GM10248 (cell line): ENCODE measurements at regions not wholly inside any gene's neighbourhood (a gene's known extent, or its start where the extent isn't known, plus 50 kb on each side); places are given as distances from the start of the nearest gene placed in this dataset.

Experiments
- CTCF ChIA-PET: fragments of 300-600 bp; sonication (Branson Sonifier 250); formaldehyde crosslinking; extraction: SDS; loops from one replicate; lab custom pipeline; 2021; ENCODE audit warnings: antibody characterized with exemption; lab: Yijun Ruan, JAX
- POLR2A ChIA-PET: fragments of 350-650 bp; sonication (Branson Sonifier 250); formaldehyde crosslinking; extraction: SDS; loops from one replicate; lab custom pipeline; 2020; ENCODE audit warnings: antibody characterized with exemption; lab: Yijun Ruan, JAX
- DNase-seq: peaks from one replicate; pipeline ENCODE4 v3.0.0; 2012; ENCODE audit errors: extremely low spot score
- TF ChIP-seq, protein P1 (sequence below): IDR thresholded peaks from 2 replicates; pipeline ENCODE4 v1.5.1; 2012; ENCODE audit warnings: mild to moderate bottlenecking, low read depth; ENCODE audit errors: extremely low read depth, missing control alignments, control extremely low read depth

GRCh38 chr12:114944736-114945135 is 260.8 kb upstream of the TBX3 start:
- CTCF ChIA-PET = no interaction called here
- no peak for DNase-seq
- POLR2A ChIA-PET = no interaction called here
- TF ChIP-seq, protein P1, sequence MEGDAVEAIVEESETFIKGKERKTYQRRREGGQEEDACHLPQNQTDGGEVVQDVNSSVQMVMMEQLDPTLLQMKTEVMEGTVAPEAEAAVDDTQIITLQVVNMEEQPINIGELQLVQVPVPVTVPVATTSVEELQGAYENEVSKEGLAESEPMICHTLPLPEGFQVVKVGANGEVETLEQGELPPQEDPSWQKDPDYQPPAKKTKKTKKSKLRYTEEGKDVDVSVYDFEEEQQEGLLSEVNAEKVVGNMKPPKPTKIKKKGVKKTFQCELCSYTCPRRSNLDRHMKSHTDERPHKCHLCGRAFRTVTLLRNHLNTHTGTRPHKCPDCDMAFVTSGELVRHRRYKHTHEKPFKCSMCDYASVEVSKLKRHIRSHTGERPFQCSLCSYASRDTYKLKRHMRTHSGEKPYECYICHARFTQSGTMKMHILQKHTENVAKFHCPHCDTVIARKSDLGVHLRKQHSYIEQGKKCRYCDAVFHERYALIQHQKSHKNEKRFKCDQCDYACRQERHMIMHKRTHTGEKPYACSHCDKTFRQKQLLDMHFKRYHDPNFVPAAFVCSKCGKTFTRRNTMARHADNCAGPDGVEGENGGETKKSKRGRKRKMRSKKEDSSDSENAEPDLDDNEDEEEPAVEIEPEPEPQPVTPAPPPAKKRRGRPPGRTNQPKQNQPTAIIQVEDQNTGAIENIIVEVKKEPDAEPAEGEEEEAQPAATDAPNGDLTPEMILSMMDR = no peak

DNA sequence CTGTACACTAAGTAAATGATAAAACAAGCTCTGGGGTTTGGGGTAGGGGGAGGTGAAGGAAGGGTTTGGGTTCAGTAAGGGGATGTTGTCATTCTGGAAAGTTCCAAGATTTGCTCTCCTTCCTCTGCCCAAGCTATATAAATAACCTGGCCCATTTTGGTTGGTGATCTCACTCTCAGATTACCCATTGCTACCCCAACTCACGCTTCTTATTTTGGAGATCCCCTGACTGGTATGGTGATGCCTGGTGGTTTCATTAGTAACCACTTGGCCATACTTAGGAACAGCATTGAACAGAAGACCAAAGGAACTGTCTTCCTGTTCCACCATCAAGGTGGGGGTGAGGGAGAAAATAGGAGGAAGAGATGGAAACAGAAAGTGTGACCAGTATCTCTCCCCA is 259.6 kb upstream of the TBX3 start:
- no peak for DNase-seq
- ChIA-PET POLR2A (no interaction called here), CTCF (interaction anchor here (1.0 kb wide), 1 partner anchor 13 kb away, joined by 3 read pairs; no protein-coding TSS in a partner anchor)
- TF ChIP-seq, protein P1 = no peak

DNA sequence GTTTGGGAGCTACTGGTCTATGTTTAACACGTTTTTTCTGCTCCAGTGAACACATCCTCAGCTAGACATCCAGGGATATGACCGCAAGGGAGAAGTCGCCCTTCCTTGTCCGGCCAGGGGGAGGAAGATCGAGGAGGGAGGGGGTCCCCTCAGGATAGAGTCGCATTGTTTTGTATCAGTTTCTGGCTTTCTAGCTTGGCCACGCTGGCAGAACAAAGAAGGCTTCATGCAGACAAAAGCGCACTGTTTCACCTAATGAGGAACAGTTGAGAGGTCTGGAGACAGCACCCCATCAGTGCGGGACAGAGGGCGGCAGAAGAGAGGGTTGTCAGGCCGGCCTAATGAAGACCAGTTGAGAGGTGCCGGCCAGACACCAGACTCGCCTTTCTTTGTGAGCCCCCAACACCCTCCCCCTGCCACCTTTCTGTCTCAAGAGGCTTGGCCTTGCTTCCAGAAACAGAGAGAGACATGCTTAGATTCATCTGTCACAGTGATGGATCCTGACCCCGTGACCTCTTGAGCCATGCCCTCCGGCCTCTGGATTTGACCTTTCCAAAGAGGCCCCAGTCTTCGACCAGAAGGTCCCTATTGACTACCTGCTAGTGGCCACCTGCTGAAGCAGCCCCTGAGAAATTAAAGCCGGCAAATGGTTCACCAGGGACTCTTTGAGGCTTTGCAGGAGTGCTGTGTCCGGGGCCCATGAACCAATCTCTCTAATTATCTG is 254.7 kb upstream of the TBX3 start:
- TF ChIP-seq, protein P1 = no peak
- ChIA-PET POLR2A (no interaction called here), CTCF (interaction anchor here (1.4 kb wide), 1 partner anchor 11 kb away, joined by 4 read pairs; no protein-coding TSS in a partner anchor)
- no peak for DNase-seq

DNA sequence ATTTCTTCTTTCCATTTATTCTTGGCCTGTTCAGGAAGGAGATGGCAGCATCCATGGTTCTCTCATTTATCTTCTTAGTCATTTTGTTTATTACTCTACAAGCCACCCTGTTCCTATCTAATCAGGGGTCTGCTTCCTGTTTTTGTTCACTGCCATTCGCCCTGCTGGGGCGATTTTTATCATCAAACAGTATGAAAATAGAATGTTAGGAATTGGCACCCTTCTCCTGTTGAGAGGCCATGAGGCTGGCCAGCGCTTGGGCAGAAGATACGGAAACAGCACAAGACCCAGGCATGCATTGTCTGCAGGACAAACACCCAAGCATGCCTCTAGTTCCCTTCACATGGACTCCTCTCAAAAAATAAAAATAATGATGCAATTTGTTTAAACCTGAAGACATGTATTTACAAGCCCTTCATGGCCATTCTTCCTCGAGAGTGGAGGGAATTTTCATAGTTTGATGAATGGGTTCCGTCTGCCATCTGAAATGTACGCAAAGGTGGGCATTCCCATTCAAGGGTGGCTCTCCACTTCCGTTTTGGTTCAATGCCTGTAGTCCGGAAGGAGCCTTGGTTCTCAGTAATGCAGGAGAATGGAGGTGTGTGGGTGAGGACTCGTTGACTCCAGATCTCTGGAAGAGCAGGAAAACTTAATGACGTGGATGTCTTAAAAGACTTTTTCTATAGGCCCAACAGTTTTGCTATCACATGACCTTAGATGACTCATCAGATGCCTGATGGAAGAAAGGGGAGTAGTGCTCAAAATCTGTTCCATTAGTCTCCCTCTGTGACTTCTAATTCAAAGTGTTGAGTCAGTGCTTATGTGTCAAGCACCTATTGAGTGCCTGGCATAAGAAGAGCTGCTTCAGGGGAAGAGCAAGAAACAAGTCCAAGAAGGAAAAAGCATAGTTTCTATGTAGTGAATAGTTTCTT is 252.4 kb upstream of the TBX3 start:
- DNase-seq = no peak
- ChIA-PET POLR2A (no interaction called here), CTCF (no interaction called here)
- TF ChIP-seq, protein P1 = no peak

- no peak for DNase-seq
- ChIA-PET POLR2A (no interaction called here), CTCF (interaction anchor here (1.0 to 1.4 kb wide), 2 partner anchors 9 to 47 kb away, joined by 3 to 4 read pairs; no protein-coding TSS in a partner anchor)
- TF ChIP-seq, protein P1 = no peak
Observed at GRCh38 chr12:114935658-114936057, 251.7 kb upstream of the TBX3 start.

DNA sequence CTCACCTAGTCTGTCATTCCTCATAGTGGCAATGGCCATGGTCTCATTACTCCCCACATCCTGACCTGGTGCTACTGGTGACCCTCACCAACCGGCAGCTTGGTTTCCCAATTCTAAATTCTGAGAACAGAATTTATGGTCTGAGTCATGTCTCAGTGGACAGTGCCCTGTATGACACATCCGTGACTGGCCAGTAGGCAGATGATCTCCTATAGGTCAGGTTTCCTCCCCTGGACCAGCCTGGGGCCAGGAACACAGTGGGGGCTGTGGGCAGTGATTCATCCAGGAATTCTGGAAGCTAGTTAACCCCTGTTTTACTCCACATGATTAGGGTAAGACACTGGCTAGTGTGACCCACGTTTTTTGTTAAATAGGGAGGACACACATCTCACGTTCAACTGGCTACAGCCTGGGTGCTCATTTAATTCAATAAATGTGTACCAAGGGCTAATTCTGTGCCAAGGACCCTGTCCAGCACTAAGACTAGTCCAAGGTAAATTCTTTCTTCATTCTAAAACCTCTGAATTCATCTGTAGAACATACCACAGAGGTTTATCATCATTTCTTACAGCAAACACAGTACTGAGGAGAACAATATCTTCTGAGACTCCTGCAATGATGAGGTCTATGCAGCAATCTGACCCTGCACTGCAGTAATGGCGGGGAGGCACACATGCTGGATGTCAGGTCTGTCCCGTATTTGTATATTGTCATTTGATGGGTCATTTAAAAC is 249.6 kb upstream of the TBX3 start:
- no peak for DNase-seq
- TF ChIP-seq, protein P1 = no peak
- POLR2A ChIA-PET = no interaction called here
- CTCF ChIA-PET = no interaction called here
